OCI-LY3 (cell line): ENCODE measurements at regions not wholly inside any gene's neighbourhood (a gene's known extent, or its start where the extent isn't known, plus 50 kb on each side); places are given as distances from the start of the nearest gene placed in this dataset.

ENCODE experiments used
- H2AFZ ChIP-seq: fragments of 200-600, 300-600 bp; shearing (Covaris generic); 2 replicates; pipeline ENCODE4 v1.6.0; 2014; ENCODE audit warnings: antibody characterized with exemption, low read depth, low read length
- H3K27ac ChIP-seq: fragments of 200-600, 300-600 bp; sonication (generic); 2 replicates; pipeline ENCODE4 v1.5.1; 2014; ENCODE audit warnings: mild to moderate bottlenecking, low read length, moderate library complexity, mixed read lengths
- H3K27me3 ChIP-seq: fragments of 200-600, 300-600 bp; sonication (generic); 2 replicates; pipeline ENCODE4 v1.6.1; 2014; ENCODE audit warnings: low read depth, low read length, mixed read lengths
- H3K36me3 ChIP-seq: fragments of 200-600, 300-600 bp; sonication (generic); replicated peaks from 2 replicates; pipeline ENCODE3; 2014; ENCODE audit warnings: low read depth, low read length, mixed read lengths
- H3K4me1 ChIP-seq: fragments of 300-600, 200-600 bp; sonication (generic); 2 replicates; pipeline ENCODE4 v1.6.1; 2014; ENCODE audit warnings: low read length, mixed read lengths
- H3K4me2 ChIP-seq: fragments of 200-600, 300-600 bp; sonication (generic); 2 replicates; pipeline ENCODE4 v1.6.1; 2014; ENCODE audit warnings: low read length, mixed read lengths
- H3K4me3 ChIP-seq: fragments of 300-600, 200-600 bp; sonication (generic); 2 replicates; pipeline ENCODE4 v1.5.1; 2014; ENCODE audit warnings: antibody characterized with exemption, mild to moderate bottlenecking, low read length, moderate library complexity
- H3K79me2 ChIP-seq: fragments of 300-600, 200-600 bp; shearing (Covaris generic); 2 replicates; pipeline ENCODE4 v1.6.1; 2014; ENCODE audit warnings: mild to moderate bottlenecking, low read length, mixed read lengths
- H3K9ac ChIP-seq: fragments of 300-600, 200-600 bp; shearing (Covaris generic); 2 replicates; pipeline ENCODE4 v1.6.0; 2014; ENCODE audit warnings: mild to moderate bottlenecking, low read length, moderate library complexity
- H3K9me3 ChIP-seq: fragments of 200-600, 300-600 bp; shearing (Covaris generic); 2 replicates; pipeline ENCODE4 v1.6.1; 2014; ENCODE audit warnings: low read length, mixed read lengths; ENCODE audit not compliant: insufficient read depth
- H4K20me1 ChIP-seq: fragments of 200-600, 300-600 bp; sonication (generic); 2 replicates; pipeline ENCODE4 v1.6.1; 2016; ENCODE audit warnings: low read length, mixed read lengths; ENCODE audit not compliant: insufficient read depth
- CTCF ChIP-seq: fragments of 200-600, 300-600 bp; sonication (generic); IDR thresholded peaks from 2 replicates; pipeline ENCODE4 v1.5.1; 2014; ENCODE audit warnings: antibody characterized with exemption, low read length, low read depth
- EZH2phosphoT487 ChIP-seq: fragments of 200-600 bp; shearing (Covaris generic); IDR thresholded peaks from 2 replicates; pipeline ENCODE4 v1.6.1; 2018; ENCODE audit warnings: antibody characterized with exemption, mixed run types, low read depth

- H3K36me3 ChIP-seq = no peaks in the 10 kb centered on the region
- no peaks in the 10 kb centered on the region; the same call in 1 of the 2 replicates for H3K9me3 ChIP-seq
- H3K4me1 ChIP-seq = no peaks in the 10 kb centered on the region
- H3K9ac ChIP-seq = no peak overlapping the region
- no peaks in the 10 kb centered on the region for H3K27me3 ChIP-seq
- H3K4me2 ChIP-seq = no peak overlapping the region
- H3K4me3 ChIP-seq = no peak overlapping the region
- H3K79me2 ChIP-seq = no peaks in the 10 kb centered on the region
- no peak overlapping the region for H2AFZ ChIP-seq
- H3K27ac ChIP-seq = no peak overlapping the region
- no peaks in the 10 kb centered on the region for H4K20me1 ChIP-seq
- TF ChIP-seq CTCF = no peak
- TF ChIP-seq EZH2phosphoT487 = no peak
Observed at GRCh38 chr13:72386138-72386684, 341.2 kb downstream of the MZT1 start.

GRCh38 chr13:72384879-72385278 is 342.6 kb downstream of the MZT1 start:
- Histone ChIP-seq H2AFZ (no peak overlapping the region), H3K4me1 (no peaks in the 10 kb centered on the region), H3K27me3 (no peaks in the 10 kb centered on the region), H3K79me2 (no peaks in the 10 kb centered on the region), H3K9ac (no peak overlapping the region), H4K20me1 (no peaks in the 10 kb centered on the region), H3K36me3 (no peaks in the 10 kb centered on the region), H3K4me2 (no peak overlapping the region), H3K4me3 (no peak overlapping the region), H3K27ac (no peak overlapping the region), H3K9me3 (no peaks in the 10 kb centered on the region; the same call in 1 of the 2 replicates)
- TF ChIP-seq EZH2phosphoT487 (no peak), CTCF (no peak)

GRCh38 chr13:72384186-72384823 is 343.1 kb downstream of the MZT1 start:
- no peaks in the 10 kb centered on the region for H3K79me2 ChIP-seq
- H2AFZ ChIP-seq = no peak overlapping the region
- TF ChIP-seq CTCF = no peak
- TF ChIP-seq EZH2phosphoT487 = no peak
- no peak overlapping the region for H3K4me2 ChIP-seq
- H3K9ac ChIP-seq = no peak overlapping the region
- H3K4me3 ChIP-seq = no peak overlapping the region
- no peaks in the 10 kb centered on the region for H3K36me3 ChIP-seq
- no peaks in the 10 kb centered on the region for H3K27me3 ChIP-seq
- no peaks in the 10 kb centered on the region for H3K4me1 ChIP-seq
- H3K9me3 ChIP-seq = no peaks in the 10 kb centered on the region; the same call in 1 of the 2 replicates
- H4K20me1 ChIP-seq = no peaks in the 10 kb centered on the region
- H3K27ac ChIP-seq = no peak overlapping the region

- Histone ChIP-seq H3K27ac (no peak overlapping the region), H2AFZ (no peak overlapping the region), H3K79me2 (no peaks in the 10 kb centered on the region), H3K27me3 (no peaks in the 10 kb centered on the region), H3K4me1 (no peaks in the 10 kb centered on the region), H3K9ac (no peak overlapping the region), H3K36me3 (no peaks in the 10 kb centered on the region), H3K9me3 (no peaks in the 10 kb centered on the region; the same call in 1 of the 2 replicates), H3K4me2 (no peak overlapping the region), H3K4me3 (no peak overlapping the region), H4K20me1 (no peaks in the 10 kb centered on the region)
- TF ChIP-seq CTCF (no peak), EZH2phosphoT487 (no peak)
Observed at GRCh38 chr13:72383646-72384045, 343.8 kb downstream of the MZT1 start.
